GM12872 (cell line): ENCODE measurements at regions not wholly inside any gene's neighbourhood (a gene's known extent, or its start where the extent isn't known, plus 50 kb on each side); places are given as distances from the start of the nearest gene placed in this dataset.

Experiments used
- CTCF ChIP-seq: IDR thresholded peaks from 3 replicates; pipeline ENCODE4 v1.5.1; 2011; ENCODE audit warnings: low read depth, mild to moderate bottlenecking, low read length, moderate library complexity; ENCODE audit not compliant: insufficient read depth

- peak; percentile 60; the same call in 2 of the 3 replicates for TF ChIP-seq CTCF
Measured at GRCh38 chr4:177555007-177555574, 112.9 kb upstream of the AGA start.

- no peak for TF ChIP-seq CTCF
Measured at GRCh38 chr4:177557416-177557815, 115.2 kb upstream of the AGA start.

- TF ChIP-seq CTCF = no peak
Measured at GRCh38 chr4:177558995-177559394, 116.8 kb upstream of the AGA start.

GRCh38 chr4:177562163-177562562, 119.9 kb upstream of the AGA start:
- TF ChIP-seq CTCF = no peak

- no peak for TF ChIP-seq CTCF
Measured at GRCh38 chr4:177562859-177563258, 120.6 kb upstream of the AGA start.

- TF ChIP-seq CTCF = no peak
Measured at GRCh38 chr4:177566691-177567090, 124.5 kb upstream of the AGA start.

GRCh38 chr4:177568931-177569330, 126.7 kb upstream of the AGA start:
- no peak for TF ChIP-seq CTCF
